ENCODE measurements at regions not wholly inside any gene's neighbourhood (a gene's known extent, or its start where the extent isn't known, plus 50 kb on each side); places are given as distances from the start of the nearest gene placed in this dataset.

- Histone ChIP-seq H3K4ac (ENCODE audit: low read length) (no peak overlapping the region), H3K4me1 (ENCODE audit: control insufficient read depth in 2 of 2, insufficient read depth in 1 of 2, low read depth in 1 of 2, low read length in 2 of 2) (no peaks in the 10 kb centered on the region), H2BK120ac (ENCODE audit: low read depth, low read length) (no peak overlapping the region), H4K8ac (ENCODE audit: low read depth, low read length) (no peak overlapping the region), H3K4me2 (ENCODE audit: insufficient read depth, low read length, poor library complexity, severe bottlenecking) (no peak overlapping the region), H3K14ac (ENCODE audit: low read length) (no peak overlapping the region), H3K18ac (ENCODE audit: low read length) (no peak overlapping the region), H2BK5ac (ENCODE audit: low read length) (no peak overlapping the region), H3K27me3 (ENCODE audit: control insufficient read depth in 3 of 3, insufficient read depth in 3 of 3, low read depth in 1 of 3, low read length in 3 of 3) (no peaks in the 10 kb centered on the region), H3K23ac (ENCODE audit: low read depth, low read length, poor library complexity) (no peak overlapping the region), H3K79me1 (ENCODE audit: low read depth, low read length) (no peaks in the 10 kb centered on the region), H2BK12ac (ENCODE audit: low read length) (no peak overlapping the region), H2AFZ (ENCODE audit: low read length) (no peak overlapping the region), H2AK5ac (ENCODE audit: low read depth, low read length) (no peak overlapping the region), H4K91ac (ENCODE audit: low read depth, low read length, poor library complexity) (no peak overlapping the region), H3K9me3 (replicated peaks in 1 of 2; ENCODE audit: control insufficient read depth in 2 of 2, insufficient read depth in 1 of 2, low read depth in 1 of 2, low read length in 2 of 2) (no peaks in the 10 kb centered on the region), H2BK15ac (ENCODE audit: low read length) (no peak overlapping the region), H3K27ac (replicated peaks; ENCODE audit: low read length) (no peak overlapping the region), H3K4me3 (ENCODE audit: low read length in 2 of 2) (no peak overlapping the region), H3K9ac (ENCODE audit: low read depth, low read length, poor library complexity) (no peak overlapping the region), H3K36me3 (replicated peaks in 1 of 2; ENCODE audit: control insufficient read depth in 2 of 2, insufficient read depth in 2 of 2, low read length in 2 of 2) (no peaks in the 10 kb centered on the region)
- no CpG with 5 or more reads among the region's 4 CpGs for WGBS, 2 donors (ENCODE audit: extremely low coverage in 2 of 2, insufficient read length in 2 of 2, insufficient replicate concordance in 1 of 2)
- DNase-seq (ENCODE audit: low spot score), result no peak
Measured at GRCh38 chr18:39564716-39565115, 1999.1 kb upstream of the CELF4 start.

- Histone ChIP-seq H3K4me1 (ENCODE audit: control insufficient read depth in 2 of 2, insufficient read depth in 1 of 2, low read depth in 1 of 2, low read length in 2 of 2) (no peaks in the 10 kb centered on the region), H3K14ac (ENCODE audit: low read length) (no peak overlapping the region), H3K23ac (ENCODE audit: low read depth, low read length, poor library complexity) (no peak overlapping the region), H3K9ac (ENCODE audit: low read depth, low read length, poor library complexity) (no peak overlapping the region), H2BK15ac (ENCODE audit: low read length) (no peak overlapping the region), H3K9me3 (replicated peaks in 1 of 2; ENCODE audit: control insufficient read depth in 2 of 2, insufficient read depth in 1 of 2, low read depth in 1 of 2, low read length in 2 of 2) (no peaks in the 10 kb centered on the region), H2AK5ac (ENCODE audit: low read depth, low read length) (no peak overlapping the region), H3K27me3 (ENCODE audit: control insufficient read depth in 3 of 3, insufficient read depth in 3 of 3, low read depth in 1 of 3, low read length in 3 of 3) (no peaks in the 10 kb centered on the region), H2AFZ (ENCODE audit: low read length) (no peak overlapping the region), H2BK12ac (ENCODE audit: low read length) (no peak overlapping the region), H3K4ac (ENCODE audit: low read length) (no peak overlapping the region), H2BK120ac (ENCODE audit: low read depth, low read length) (no peak overlapping the region), H3K18ac (ENCODE audit: low read length) (no peak overlapping the region), H3K4me3 (ENCODE audit: low read length in 2 of 2) (no peak overlapping the region), H2BK5ac (ENCODE audit: low read length) (no peak overlapping the region), H3K27ac (replicated peaks; ENCODE audit: low read length) (no peak overlapping the region), H3K36me3 (replicated peaks in 1 of 2; ENCODE audit: control insufficient read depth in 2 of 2, insufficient read depth in 2 of 2, low read length in 2 of 2) (no peaks in the 10 kb centered on the region), H4K8ac (ENCODE audit: low read depth, low read length) (no peak overlapping the region), H4K91ac (ENCODE audit: low read depth, low read length, poor library complexity) (no peak overlapping the region), H3K79me1 (ENCODE audit: low read depth, low read length) (no peaks in the 10 kb centered on the region), H3K4me2 (ENCODE audit: insufficient read depth, low read length, poor library complexity, severe bottlenecking) (no peak overlapping the region)
- WGBS, 2 donors (ENCODE audit: extremely low coverage in 2 of 2, insufficient read length in 2 of 2, insufficient replicate concordance in 1 of 2), result no CpG with 5 or more reads among the region's 2 CpGs
- no peak for DNase-seq (ENCODE audit: low spot score)
Measured at GRCh38 chr18:39561126-39561525, 1995.5 kb upstream of the CELF4 start.

- Histone ChIP-seq H3K9ac (ENCODE audit: low read depth, low read length, poor library complexity) (no peak overlapping the region), H3K27me3 (ENCODE audit: control insufficient read depth in 3 of 3, insufficient read depth in 3 of 3, low read depth in 1 of 3, low read length in 3 of 3) (no peaks in the 10 kb centered on the region), H2BK5ac (ENCODE audit: low read length) (no peak overlapping the region), H3K4me1 (ENCODE audit: control insufficient read depth in 2 of 2, insufficient read depth in 1 of 2, low read depth in 1 of 2, low read length in 2 of 2) (peaks cover 0 to 1% of the 10 kb centered on the region in 2 donors), H2BK12ac (ENCODE audit: low read length) (no peak overlapping the region), H3K23ac (ENCODE audit: low read depth, low read length, poor library complexity) (no peak overlapping the region), H3K4ac (ENCODE audit: low read length) (no peak overlapping the region), H2AK5ac (ENCODE audit: low read depth, low read length) (no peak overlapping the region), H2BK15ac (ENCODE audit: low read length) (no peak overlapping the region), H3K18ac (ENCODE audit: low read length) (no peak overlapping the region), H3K79me1 (ENCODE audit: low read depth, low read length) (no peaks in the 10 kb centered on the region), H3K14ac (ENCODE audit: low read length) (no peak overlapping the region), H3K27ac (replicated peaks; ENCODE audit: low read length) (no peak overlapping the region), H4K8ac (ENCODE audit: low read depth, low read length) (no peak overlapping the region), H3K4me2 (ENCODE audit: insufficient read depth, low read length, poor library complexity, severe bottlenecking) (no peak overlapping the region), H3K4me3 (ENCODE audit: low read length in 2 of 2) (no peak overlapping the region), H2BK120ac (ENCODE audit: low read depth, low read length) (no peak overlapping the region), H2AFZ (ENCODE audit: low read length) (no peak overlapping the region), H3K9me3 (replicated peaks in 1 of 2; ENCODE audit: control insufficient read depth in 2 of 2, insufficient read depth in 1 of 2, low read depth in 1 of 2, low read length in 2 of 2) (no peaks in the 10 kb centered on the region), H4K91ac (ENCODE audit: low read depth, low read length, poor library complexity) (no peak overlapping the region), H3K36me3 (replicated peaks in 1 of 2; ENCODE audit: control insufficient read depth in 2 of 2, insufficient read depth in 2 of 2, low read length in 2 of 2) (no peaks in the 10 kb centered on the region)
- no peak for DNase-seq (ENCODE audit: low spot score)
Measured at GRCh38 chr18:39558658-39559057, 1993.1 kb upstream of the CELF4 start.

- Histone ChIP-seq H2BK12ac (ENCODE audit: low read length) (no peak overlapping the region), H2BK120ac (ENCODE audit: low read depth, low read length) (no peak overlapping the region), H3K79me1 (ENCODE audit: low read depth, low read length) (no peaks in the 10 kb centered on the region), H2AFZ (ENCODE audit: low read length) (no peak overlapping the region), H3K4me3 (ENCODE audit: low read length in 2 of 2) (no peak overlapping the region), H3K27me3 (ENCODE audit: control insufficient read depth in 3 of 3, insufficient read depth in 3 of 3, low read depth in 1 of 3, low read length in 3 of 3) (no peaks in the 10 kb centered on the region), H2AK5ac (ENCODE audit: low read depth, low read length) (no peak overlapping the region), H3K4me2 (ENCODE audit: insufficient read depth, low read length, poor library complexity, severe bottlenecking) (no peak overlapping the region), H3K4me1 (ENCODE audit: control insufficient read depth in 2 of 2, insufficient read depth in 1 of 2, low read depth in 1 of 2, low read length in 2 of 2) (peaks cover 0 to 1% of the 10 kb centered on the region in 2 donors), H2BK5ac (ENCODE audit: low read length) (no peak overlapping the region), H3K23ac (ENCODE audit: low read depth, low read length, poor library complexity) (no peak overlapping the region), H3K36me3 (replicated peaks in 1 of 2; ENCODE audit: control insufficient read depth in 2 of 2, insufficient read depth in 2 of 2, low read length in 2 of 2) (no peaks in the 10 kb centered on the region), H3K14ac (ENCODE audit: low read length) (no peak overlapping the region), H3K9me3 (replicated peaks in 1 of 2; ENCODE audit: control insufficient read depth in 2 of 2, insufficient read depth in 1 of 2, low read depth in 1 of 2, low read length in 2 of 2) (peaks cover 0 to 2% of the 10 kb centered on the region in 2 donors), H4K8ac (ENCODE audit: low read depth, low read length) (no peak overlapping the region), H3K27ac (replicated peaks; ENCODE audit: low read length) (no peak overlapping the region), H4K91ac (ENCODE audit: low read depth, low read length, poor library complexity) (no peak overlapping the region), H3K18ac (ENCODE audit: low read length) (no peak overlapping the region), H2BK15ac (ENCODE audit: low read length) (no peak overlapping the region), H3K9ac (ENCODE audit: low read depth, low read length, poor library complexity) (no peak overlapping the region), H3K4ac (ENCODE audit: low read length) (no peak overlapping the region)
- no peak for DNase-seq (ENCODE audit: low spot score)
- no CpG with 5 or more reads among the region's 1 CpG for WGBS, 2 donors (ENCODE audit: extremely low coverage in 2 of 2, insufficient read length in 2 of 2, insufficient replicate concordance in 1 of 2)
Measured at GRCh38 chr18:39555496-39555895, 1989.9 kb upstream of the CELF4 start.

Measured in neuronal stem cell (in vitro differentiated cells).